ENCODE measurements at regions not wholly inside any gene's neighbourhood (a gene's known extent, or its start where the extent isn't known, plus 50 kb on each side); places are given as distances from the start of the nearest gene placed in this dataset.

- DNase-seq: no peak
Measured at GRCh38 chr9:23172206-23172605, 653.8 kb downstream of the ELAVL2 start.

GRCh38 chr9:23172979-23173637, 652.9 kb downstream of the ELAVL2 start:
- DNase-seq: no peak

GRCh38 chr9:23194281-23194680, 631.8 kb downstream of the ELAVL2 start:
- DNase-seq: no peak

GRCh38 chr9:23215688-23216087, 610.4 kb downstream of the ELAVL2 start:
- DNase-seq: no peak

- no peak for DNase-seq
Measured at GRCh38 chr9:23219471-23219870, 606.6 kb downstream of the ELAVL2 start.

- no peak for DNase-seq
Measured at GRCh38 chr9:23220171-23220570, 605.9 kb downstream of the ELAVL2 start.

GRCh38 chr9:23220957-23221356, 605.1 kb downstream of the ELAVL2 start:
- no peak for DNase-seq

GRCh38 chr9:23229890-23230317, 596.1 kb downstream of the ELAVL2 start:
- DNase-seq: no peak

GRCh38 chr9:23232831-23233230, 593.2 kb downstream of the ELAVL2 start:
- no peak for DNase-seq

GRCh38 chr9:23243523-23243922, 582.5 kb downstream of the ELAVL2 start:
- DNase-seq: no peak

- DNase-seq: no peak
Measured at GRCh38 chr9:23245067-23245466, 581.0 kb downstream of the ELAVL2 start.

- DNase-seq: no peak
Measured at GRCh38 chr9:23254404-23255184, 571.4 kb downstream of the ELAVL2 start.

- no peak for DNase-seq
Measured at GRCh38 chr9:23255346-23255745, 570.7 kb downstream of the ELAVL2 start.

GRCh38 chr9:23258569-23258968, 567.5 kb downstream of the ELAVL2 start:
- no peak for DNase-seq

GRCh38 chr9:23278561-23278960, 547.5 kb downstream of the ELAVL2 start:
- peak; percentile 65 for DNase-seq

- no peak for DNase-seq
Measured at GRCh38 chr9:23287390-23287789, 538.6 kb downstream of the ELAVL2 start.

GRCh38 chr9:23288545-23288944, 537.5 kb downstream of the ELAVL2 start:
- DNase-seq: no peak

- no peak for DNase-seq
Measured at GRCh38 chr9:23290973-23291372, 535.1 kb downstream of the ELAVL2 start.

- no peak for DNase-seq
Measured at GRCh38 chr9:23302281-23302680, 523.8 kb downstream of the ELAVL2 start.

GRCh38 chr9:23306731-23307130, 519.3 kb downstream of the ELAVL2 start:
- no peak for DNase-seq

GRCh38 chr9:23307731-23308513, 518.1 kb downstream of the ELAVL2 start:
- no peak for DNase-seq

GRCh38 chr9:23309800-23310199, 516.2 kb downstream of the ELAVL2 start:
- no peak for DNase-seq

- no peak for DNase-seq
Measured at GRCh38 chr9:23314247-23314646, 511.8 kb downstream of the ELAVL2 start.
